ENCODE measurements at regions not wholly inside any gene's neighbourhood (a gene's known extent, or its start where the extent isn't known, plus 50 kb on each side); places are given as distances from the start of the nearest gene placed in this dataset.

DNA sequence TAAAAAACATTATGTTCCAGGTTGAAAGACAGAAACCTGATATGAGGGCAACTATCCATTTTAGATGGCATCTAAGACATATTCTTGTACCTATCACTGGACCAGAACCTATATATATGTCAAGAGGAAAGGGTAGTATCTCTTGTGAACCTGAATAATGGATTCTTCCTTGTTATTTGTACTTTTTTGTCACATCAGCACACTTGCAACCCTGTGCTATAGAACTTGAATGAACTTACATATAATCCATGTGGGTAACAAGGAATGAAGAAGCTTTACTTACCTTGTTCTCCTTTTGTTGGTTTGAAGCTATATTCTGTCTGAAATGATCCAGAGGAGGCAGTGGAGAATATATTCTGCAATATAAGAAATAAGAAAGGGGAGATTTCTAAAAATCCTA is 483.7 kb upstream of the ATXN8OS start:
- Histone ChIP-seq H3K4me3 (no peak overlapping the region), H3K36me3 (no peaks in the 10 kb centered on the region), H3K27me3 (replicated peaks; ENCODE audit: insufficient read depth) (no peaks in the 10 kb centered on the region), H3K9me3 (no peaks in the 10 kb centered on the region), H3K27ac (no peak overlapping the region), H3K4me1 (replicated peaks) (no peaks in the 10 kb centered on the region)
- no peak for DNase-seq (ENCODE audit: low spot score)
- TF ChIP-seq POLR2AphosphoS5 (IDR thresholded peaks at IDR 0.05), result no peak
- TF ChIP-seq POLR2A (IDR thresholded peaks at IDR 0.05), result no peak
- TF ChIP-seq, protein P1, sequence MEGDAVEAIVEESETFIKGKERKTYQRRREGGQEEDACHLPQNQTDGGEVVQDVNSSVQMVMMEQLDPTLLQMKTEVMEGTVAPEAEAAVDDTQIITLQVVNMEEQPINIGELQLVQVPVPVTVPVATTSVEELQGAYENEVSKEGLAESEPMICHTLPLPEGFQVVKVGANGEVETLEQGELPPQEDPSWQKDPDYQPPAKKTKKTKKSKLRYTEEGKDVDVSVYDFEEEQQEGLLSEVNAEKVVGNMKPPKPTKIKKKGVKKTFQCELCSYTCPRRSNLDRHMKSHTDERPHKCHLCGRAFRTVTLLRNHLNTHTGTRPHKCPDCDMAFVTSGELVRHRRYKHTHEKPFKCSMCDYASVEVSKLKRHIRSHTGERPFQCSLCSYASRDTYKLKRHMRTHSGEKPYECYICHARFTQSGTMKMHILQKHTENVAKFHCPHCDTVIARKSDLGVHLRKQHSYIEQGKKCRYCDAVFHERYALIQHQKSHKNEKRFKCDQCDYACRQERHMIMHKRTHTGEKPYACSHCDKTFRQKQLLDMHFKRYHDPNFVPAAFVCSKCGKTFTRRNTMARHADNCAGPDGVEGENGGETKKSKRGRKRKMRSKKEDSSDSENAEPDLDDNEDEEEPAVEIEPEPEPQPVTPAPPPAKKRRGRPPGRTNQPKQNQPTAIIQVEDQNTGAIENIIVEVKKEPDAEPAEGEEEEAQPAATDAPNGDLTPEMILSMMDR (IDR thresholded peaks at IDR 0.05), result no peak
- intact Hi-C loops (cut with DNase I), result no loop called here

DNA sequence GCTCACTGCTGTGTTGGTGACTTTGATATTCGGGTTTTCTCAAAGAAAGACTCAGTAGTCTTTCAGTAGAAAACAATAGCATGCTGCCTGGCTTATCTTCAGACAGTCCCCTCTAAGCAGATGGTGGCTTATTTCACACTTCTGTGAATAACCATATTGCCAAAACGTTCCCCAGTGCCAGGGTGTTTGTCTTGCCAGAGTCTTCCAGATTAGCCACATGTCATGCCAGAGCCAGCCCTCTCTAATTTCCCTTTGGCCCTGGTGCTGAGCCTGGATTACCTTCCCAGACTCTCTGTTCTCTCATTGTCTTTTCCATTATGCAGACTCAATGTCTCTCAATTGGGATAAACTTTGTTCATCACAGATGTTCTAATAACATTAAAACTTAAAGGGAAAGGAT is 488.0 kb upstream of the ATXN8OS start:
- no peak overlapping the region for H3K27ac ChIP-seq
- no peak overlapping the region for H3K4me3 ChIP-seq
- WGBS, result 56% methylated on average over 2 of the region's 2 CpGs
- no peaks in the 10 kb centered on the region for H3K9me3 ChIP-seq
- intact Hi-C loops (cut with DNase I), result no loop called here
- H3K27me3 ChIP-seq (replicated peaks; ENCODE audit: insufficient read depth), result no peaks in the 10 kb centered on the region
- no peaks in the 10 kb centered on the region for H3K4me1 ChIP-seq (replicated peaks)
- TF ChIP-seq, protein P1 (IDR thresholded peaks at IDR 0.05), result no peak
- TF ChIP-seq POLR2A (IDR thresholded peaks at IDR 0.05), result no peak
- no peak for TF ChIP-seq POLR2AphosphoS5 (IDR thresholded peaks at IDR 0.05)
- no peak for DNase-seq (ENCODE audit: low spot score)
- no peaks in the 10 kb centered on the region for H3K36me3 ChIP-seq

DNA sequence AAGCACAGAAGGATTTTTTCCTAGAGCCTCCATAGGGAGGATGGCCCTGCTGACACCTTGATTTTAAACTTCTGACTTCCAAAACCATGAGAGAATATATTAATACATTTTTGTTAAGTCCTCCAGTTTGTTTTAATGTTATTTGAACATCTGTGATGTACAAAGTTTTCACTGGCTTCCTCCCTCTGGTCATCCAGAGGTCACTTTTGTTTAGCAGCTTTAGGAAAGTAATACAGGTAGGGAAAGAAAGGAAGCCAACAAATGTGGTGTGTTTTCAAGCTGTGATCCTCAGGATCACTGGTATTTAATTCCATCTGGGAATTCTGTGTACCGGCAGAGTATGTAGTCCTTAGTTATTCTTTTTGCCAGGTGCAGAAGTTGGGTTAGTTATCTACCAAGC is 488.8 kb upstream of the ATXN8OS start:
- Histone ChIP-seq H3K4me3 (no peak overlapping the region), H3K27ac (no peak overlapping the region), H3K9me3 (no peaks in the 10 kb centered on the region), H3K27me3 (replicated peaks; ENCODE audit: insufficient read depth) (no peaks in the 10 kb centered on the region), H3K36me3 (no peaks in the 10 kb centered on the region), H3K4me1 (replicated peaks) (no peaks in the 10 kb centered on the region)
- no peak for DNase-seq (ENCODE audit: low spot score)
- no peak for TF ChIP-seq POLR2AphosphoS5 (IDR thresholded peaks at IDR 0.05)
- TF ChIP-seq POLR2A (IDR thresholded peaks at IDR 0.05), result no peak
- TF ChIP-seq, protein P1 (IDR thresholded peaks at IDR 0.05), result no peak
- 100% methylated on average over 1 of the region's 1 CpG for WGBS
- intact Hi-C loops (cut with DNase I), result no loop called here

DNA sequence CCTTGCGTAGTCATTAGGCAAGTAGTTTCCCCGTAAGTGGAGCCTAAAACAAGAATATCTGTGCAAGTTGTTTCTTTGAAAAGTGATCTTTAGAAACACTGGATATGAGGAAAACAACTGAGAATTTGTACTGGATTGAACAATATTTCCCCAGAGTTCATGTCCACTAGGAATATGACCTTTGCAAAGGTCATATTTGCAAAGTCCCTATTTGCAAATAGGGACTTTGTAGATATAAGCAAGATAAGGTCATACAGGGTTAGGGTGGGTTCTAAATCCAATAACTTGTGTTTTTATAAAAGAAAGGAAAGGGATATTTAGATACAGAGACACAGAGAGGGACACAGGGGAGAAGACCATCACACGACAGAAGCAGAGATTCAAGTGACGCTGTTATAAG is 489.2 kb upstream of the ATXN8OS start:
- DNase-seq (ENCODE audit: low spot score), result no peak
- TF ChIP-seq POLR2AphosphoS5 (IDR thresholded peaks at IDR 0.05), result no peak
- TF ChIP-seq, protein P1 (IDR thresholded peaks at IDR 0.05), result no peak
- no peak for TF ChIP-seq POLR2A (IDR thresholded peaks at IDR 0.05)
- Histone ChIP-seq H3K9me3 (no peaks in the 10 kb centered on the region), H3K36me3 (no peaks in the 10 kb centered on the region), H3K27ac (no peak overlapping the region), H3K4me3 (no peak overlapping the region), H3K27me3 (replicated peaks; ENCODE audit: insufficient read depth) (no peaks in the 10 kb centered on the region), H3K4me1 (replicated peaks) (no peaks in the 10 kb centered on the region)
- intact Hi-C loops (cut with DNase I), result no loop called here
- 88% methylated on average over 4 of the region's 4 CpGs for WGBS

DNA sequence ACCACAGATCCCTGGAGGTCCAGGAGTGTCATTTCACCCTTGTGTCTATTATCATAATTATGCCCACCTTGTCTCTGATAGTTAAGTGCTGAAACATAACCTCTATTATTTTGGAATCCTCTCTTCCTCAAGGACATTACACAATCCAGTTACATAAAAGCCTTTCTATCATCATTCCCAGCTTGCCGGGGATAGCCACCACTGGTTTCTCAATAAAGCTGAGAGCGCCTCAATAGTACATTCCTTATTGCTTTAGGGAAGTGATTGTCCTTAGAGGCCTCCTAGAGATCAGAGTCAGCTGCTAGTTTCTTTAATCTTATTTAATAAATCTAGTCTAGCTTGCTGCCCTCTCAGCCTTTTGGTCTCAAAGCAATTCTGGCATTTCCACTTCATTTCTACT is 490.0 kb upstream of the ATXN8OS start:
- TF ChIP-seq POLR2A (IDR thresholded peaks at IDR 0.05) (no peak), POLR2AphosphoS5 (IDR thresholded peaks at IDR 0.05) (no peak)
- TF ChIP-seq, protein P1 (IDR thresholded peaks at IDR 0.05), result no peak
- H3K4me1 ChIP-seq (replicated peaks), result no peaks in the 10 kb centered on the region
- no peaks in the 10 kb centered on the region for H3K27me3 ChIP-seq (replicated peaks; ENCODE audit: insufficient read depth)
- intact Hi-C loops (cut with DNase I), result no loop called here
- H3K4me3 ChIP-seq, result no peak overlapping the region
- WGBS, result 88% methylated on average over 2 of the region's 2 CpGs
- H3K36me3 ChIP-seq, result no peaks in the 10 kb centered on the region
- no peaks in the 10 kb centered on the region for H3K9me3 ChIP-seq
- H3K27ac ChIP-seq, result no peak overlapping the region
- no peak for DNase-seq (ENCODE audit: low spot score)
